SU-DHL-6 (cell line): ENCODE measurements at regions not wholly inside any gene's neighbourhood (a gene's known extent, or its start where the extent isn't known, plus 50 kb on each side); places are given as distances from the start of the nearest gene placed in this dataset.

ENCODE experiments used
- EZH2phosphoT487 ChIP-seq: fragments of 200-600 bp; sonication (generic), shearing (Covaris generic); conservative IDR thresholded peaks from 2 replicates; pipeline ENCODE4 v1.6.1; 2018; ENCODE audit warnings: mild to moderate bottlenecking, antibody characterized with exemption, low read length, moderate library complexity, mixed read lengths
- TF ChIP-seq, protein P1 (sequence below): fragments of 200-600 bp; sonication (generic); IDR thresholded peaks from one replicate; pipeline ENCODE4 v1.5.1; 2017; ENCODE audit warnings: antibody characterized with exemption, mild to moderate bottlenecking, low read length, moderate library complexity; ENCODE audit not compliant: insufficient read depth, poor library complexity, severe bottlenecking

DNA sequence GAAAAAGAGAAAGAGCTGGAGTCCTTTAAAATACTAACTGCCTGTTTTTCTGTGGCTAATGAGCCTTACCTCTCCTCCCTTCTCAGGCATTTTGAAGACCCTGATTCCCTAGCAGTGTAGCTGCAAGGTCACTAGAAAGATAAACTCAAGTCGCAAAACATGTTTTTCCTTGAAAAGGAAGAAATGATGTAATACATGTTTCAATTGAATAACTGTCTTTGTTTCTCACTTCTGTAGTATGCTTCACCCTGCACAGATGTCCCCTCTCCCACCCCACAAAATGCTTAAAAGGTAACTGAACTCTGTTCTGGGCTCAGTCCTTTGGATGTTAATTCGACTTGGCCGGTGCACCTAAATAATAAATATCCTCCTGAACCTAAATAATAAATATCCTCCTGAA, 1350.3 kb downstream of the TMEM121 start:
- TF ChIP-seq, protein P1, sequence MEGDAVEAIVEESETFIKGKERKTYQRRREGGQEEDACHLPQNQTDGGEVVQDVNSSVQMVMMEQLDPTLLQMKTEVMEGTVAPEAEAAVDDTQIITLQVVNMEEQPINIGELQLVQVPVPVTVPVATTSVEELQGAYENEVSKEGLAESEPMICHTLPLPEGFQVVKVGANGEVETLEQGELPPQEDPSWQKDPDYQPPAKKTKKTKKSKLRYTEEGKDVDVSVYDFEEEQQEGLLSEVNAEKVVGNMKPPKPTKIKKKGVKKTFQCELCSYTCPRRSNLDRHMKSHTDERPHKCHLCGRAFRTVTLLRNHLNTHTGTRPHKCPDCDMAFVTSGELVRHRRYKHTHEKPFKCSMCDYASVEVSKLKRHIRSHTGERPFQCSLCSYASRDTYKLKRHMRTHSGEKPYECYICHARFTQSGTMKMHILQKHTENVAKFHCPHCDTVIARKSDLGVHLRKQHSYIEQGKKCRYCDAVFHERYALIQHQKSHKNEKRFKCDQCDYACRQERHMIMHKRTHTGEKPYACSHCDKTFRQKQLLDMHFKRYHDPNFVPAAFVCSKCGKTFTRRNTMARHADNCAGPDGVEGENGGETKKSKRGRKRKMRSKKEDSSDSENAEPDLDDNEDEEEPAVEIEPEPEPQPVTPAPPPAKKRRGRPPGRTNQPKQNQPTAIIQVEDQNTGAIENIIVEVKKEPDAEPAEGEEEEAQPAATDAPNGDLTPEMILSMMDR: no peak
- TF ChIP-seq EZH2phosphoT487: no peak
